ENCODE measurements at regions not wholly inside any gene's neighbourhood (a gene's known extent, or its start where the extent isn't known, plus 50 kb on each side); places are given as distances from the start of the nearest gene placed in this dataset.

GRCh38 chr6:170081556-170081955, 209.3 kb downstream of the DLL1 start:
- H3K9me3 ChIP-seq (ENCODE audit: insufficient read depth, low read length, severe bottlenecking) = peaks cover 3% of the 10 kb centered on the region
- TF ChIP-seq EZH2 (IDR thresholded peaks at IDR 0.05; ENCODE audit: borderline replicate concordance, low read depth, low read length, severe bottlenecking) = no peak
- TF ChIP-seq CTCF (IDR thresholded peaks at IDR 0.05; ENCODE audit: borderline replicate concordance, extremely low read depth, low read length, poor library complexity, severe bottlenecking) = no peak
- ATAC-seq (ENCODE audit: insufficient read depth, low read depth) = no peak

GRCh38 chr6:170080828-170081371, 210.0 kb downstream of the DLL1 start:
- DNase-seq = no peak
- Histone ChIP-seq H3K27me3 (ENCODE audit: insufficient read depth, low read length, poor library complexity) (peaks cover 3% of the 10 kb centered on the region), H3K36me3 (ENCODE audit: insufficient read depth, low read length) (no peaks in the 10 kb centered on the region)

More at GRCh38 chr6:170081556-170081955, 209.3 kb downstream of the DLL1 start:
- H4K20me1 ChIP-seq (ENCODE audit: insufficient read depth, low read length) = no peaks in the 10 kb centered on the region
- H3K36me3 ChIP-seq (ENCODE audit: insufficient read depth, low read length) = no peaks in the 10 kb centered on the region
- H3K9ac ChIP-seq (ENCODE audit: low read depth, low read length) = no peak overlapping the region
- H3K4me1 ChIP-seq (ENCODE audit: insufficient read depth, low read length) = no peaks in the 10 kb centered on the region
- H3K27me3 ChIP-seq (ENCODE audit: insufficient read depth, low read length, poor library complexity) = peaks cover 2% of the 10 kb centered on the region
- no peak for DNase-seq
- H3K4me2 ChIP-seq (ENCODE audit: insufficient read depth, low read length) = no peak overlapping the region
- H3K79me2 ChIP-seq (ENCODE audit: insufficient read depth, low read length) = no peaks in the 10 kb centered on the region
- H3K4me3 ChIP-seq (ENCODE audit: low read depth in 1 of 2, low read length in 2 of 2) = no peak overlapping the region
- no peak overlapping the region for H3K27ac ChIP-seq (ENCODE audit: low read length)
- no peak overlapping the region for H2AFZ ChIP-seq (ENCODE audit: low read depth, low read length)

DNA sequence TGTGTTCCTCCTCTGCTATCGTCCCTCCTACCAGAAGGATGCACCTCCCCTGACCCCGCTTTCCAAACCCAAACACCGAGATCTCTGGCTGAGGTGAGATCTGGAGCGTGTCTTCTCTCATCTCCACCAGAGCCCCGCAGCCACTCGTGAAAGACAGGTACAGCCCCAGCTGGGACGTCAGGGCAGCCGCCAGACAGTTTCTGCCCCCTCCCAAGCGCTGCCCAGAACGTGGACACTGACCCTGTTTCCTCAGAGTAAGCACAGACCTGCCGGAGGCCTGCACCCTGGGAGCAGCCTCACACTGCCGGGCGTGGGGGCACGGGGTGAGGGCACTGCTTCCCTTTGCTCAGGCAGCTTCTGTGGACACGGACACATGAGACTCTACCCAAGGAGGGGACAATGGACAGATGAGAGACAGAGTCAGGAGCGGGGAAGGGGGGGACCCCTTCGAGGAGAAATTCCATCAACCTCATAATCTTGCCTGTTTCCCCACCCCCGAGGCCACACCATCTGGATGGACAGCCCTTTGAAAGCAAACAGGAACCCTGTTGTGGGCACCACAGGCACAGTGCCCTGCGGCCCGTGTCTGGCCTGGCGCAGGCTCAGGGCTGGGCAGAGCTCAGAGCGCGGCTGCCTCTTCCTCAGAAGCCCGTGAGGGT, 210.6 kb downstream of the DLL1 start:
- Histone ChIP-seq H2AFZ (ENCODE audit: low read depth, low read length) (no peak overlapping the region), H3K4me2 (ENCODE audit: insufficient read depth, low read length) (no peak overlapping the region), H3K27ac (ENCODE audit: low read length) (no peak overlapping the region), H3K79me2 (ENCODE audit: insufficient read depth, low read length) (no peaks in the 10 kb centered on the region), H3K36me3 (ENCODE audit: insufficient read depth, low read length) (no peaks in the 10 kb centered on the region), H3K9ac (ENCODE audit: low read depth, low read length) (no peak overlapping the region), H3K4me1 (ENCODE audit: insufficient read depth, low read length) (no peaks in the 10 kb centered on the region), H3K27me3 (ENCODE audit: insufficient read depth, low read length, poor library complexity) (peaks cover 3% of the 10 kb centered on the region), H4K20me1 (ENCODE audit: insufficient read depth, low read length) (no peaks in the 10 kb centered on the region), H3K4me3 (ENCODE audit: low read depth in 1 of 2, low read length in 2 of 2) (no peak overlapping the region), H3K9me3 (ENCODE audit: insufficient read depth, low read length, severe bottlenecking) (peaks cover 3% of the 10 kb centered on the region)
- no peak for DNase-seq
- ATAC-seq (ENCODE audit: insufficient read depth, low read depth) = no peak
- TF ChIP-seq EZH2 (IDR thresholded peaks at IDR 0.05; ENCODE audit: borderline replicate concordance, low read depth, low read length, severe bottlenecking) (no peak), CTCF (IDR thresholded peaks at IDR 0.05; ENCODE audit: borderline replicate concordance, extremely low read depth, low read length, poor library complexity, severe bottlenecking) (no peak)

More at GRCh38 chr6:170080828-170081371, 210.0 kb downstream of the DLL1 start:
- no peak for ATAC-seq (ENCODE audit: insufficient read depth, low read depth)
- no peak for TF ChIP-seq EZH2 (IDR thresholded peaks at IDR 0.05; ENCODE audit: borderline replicate concordance, low read depth, low read length, severe bottlenecking)
- TF ChIP-seq CTCF (IDR thresholded peaks at IDR 0.05; ENCODE audit: borderline replicate concordance, extremely low read depth, low read length, poor library complexity, severe bottlenecking) = no peak
- no peak overlapping the region for H3K27ac ChIP-seq (ENCODE audit: low read length)
- peaks cover 3% of the 10 kb centered on the region for H3K9me3 ChIP-seq (ENCODE audit: insufficient read depth, low read length, severe bottlenecking)
- H3K79me2 ChIP-seq (ENCODE audit: insufficient read depth, low read length) = no peaks in the 10 kb centered on the region
- no peaks in the 10 kb centered on the region for H3K4me1 ChIP-seq (ENCODE audit: insufficient read depth, low read length)
- no peaks in the 10 kb centered on the region for H4K20me1 ChIP-seq (ENCODE audit: insufficient read depth, low read length)
- no peak overlapping the region for H2AFZ ChIP-seq (ENCODE audit: low read depth, low read length)
- no peak overlapping the region for H3K9ac ChIP-seq (ENCODE audit: low read depth, low read length)
- H3K4me3 ChIP-seq (ENCODE audit: low read depth in 1 of 2, low read length in 2 of 2) = no peak overlapping the region
- H3K4me2 ChIP-seq (ENCODE audit: insufficient read depth, low read length) = no peak overlapping the region

All from DND-41 (cell line).